ENCODE measurements at regions not wholly inside any gene's neighbourhood (a gene's known extent, or its start where the extent isn't known, plus 50 kb on each side); places are given as distances from the start of the nearest gene placed in this dataset.
A peak's percentile ranks its signal among the peaks of the same experiment; 100 is the strongest.

DNA sequence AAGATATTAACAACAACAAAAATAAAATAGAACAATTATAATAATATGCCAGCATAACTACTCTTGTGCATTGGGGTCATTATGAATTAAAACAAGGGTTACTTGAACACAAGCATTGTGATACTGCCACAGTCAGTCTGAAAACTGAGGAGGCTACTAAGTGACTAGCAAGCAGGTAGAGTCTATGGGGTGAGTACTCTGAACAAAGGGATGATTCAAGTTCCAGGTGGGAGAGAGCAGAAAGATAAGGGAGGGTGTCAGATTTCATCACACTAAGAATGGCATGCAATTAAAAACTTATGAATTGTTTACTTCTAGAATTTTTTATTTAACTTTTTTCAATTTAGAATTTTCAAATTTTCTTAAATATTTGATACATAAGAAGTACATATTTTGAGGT is 754.4 kb upstream of the GOLIM4 start (continued):
- TF ChIP-seq, protein P1, sequence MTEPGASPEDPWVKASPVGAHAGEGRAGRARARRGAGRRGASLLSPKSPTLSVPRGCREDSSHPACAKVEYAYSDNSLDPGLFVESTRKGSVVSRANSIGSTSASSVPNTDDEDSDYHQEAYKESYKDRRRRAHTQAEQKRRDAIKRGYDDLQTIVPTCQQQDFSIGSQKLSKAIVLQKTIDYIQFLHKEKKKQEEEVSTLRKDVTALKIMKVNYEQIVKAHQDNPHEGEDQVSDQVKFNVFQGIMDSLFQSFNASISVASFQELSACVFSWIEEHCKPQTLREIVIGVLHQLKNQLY (CRISPR knock-in tag; IDR thresholded peaks at IDR 0.05) = no peak
- TF ChIP-seq, protein P2, sequence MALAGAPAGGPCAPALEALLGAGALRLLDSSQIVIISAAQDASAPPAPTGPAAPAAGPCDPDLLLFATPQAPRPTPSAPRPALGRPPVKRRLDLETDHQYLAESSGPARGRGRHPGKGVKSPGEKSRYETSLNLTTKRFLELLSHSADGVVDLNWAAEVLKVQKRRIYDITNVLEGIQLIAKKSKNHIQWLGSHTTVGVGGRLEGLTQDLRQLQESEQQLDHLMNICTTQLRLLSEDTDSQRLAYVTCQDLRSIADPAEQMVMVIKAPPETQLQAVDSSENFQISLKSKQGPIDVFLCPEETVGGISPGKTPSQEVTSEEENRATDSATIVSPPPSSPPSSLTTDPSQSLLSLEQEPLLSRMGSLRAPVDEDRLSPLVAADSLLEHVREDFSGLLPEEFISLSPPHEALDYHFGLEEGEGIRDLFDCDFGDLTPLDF (CRISPR knock-in tag; IDR thresholded peaks at IDR 0.05) = no peak
- TF ChIP-seq ARID4B (CRISPR knock-in tag; IDR thresholded peaks at IDR 0.05; ENCODE audit: borderline replicate concordance) (no peak), NR1H2 (CRISPR knock-in tag; IDR thresholded peaks at IDR 0.05) (no peak), GABPB1 (CRISPR knock-in tag; IDR thresholded peaks at IDR 0.05) (no peak)
- TF ChIP-seq, protein P3, sequence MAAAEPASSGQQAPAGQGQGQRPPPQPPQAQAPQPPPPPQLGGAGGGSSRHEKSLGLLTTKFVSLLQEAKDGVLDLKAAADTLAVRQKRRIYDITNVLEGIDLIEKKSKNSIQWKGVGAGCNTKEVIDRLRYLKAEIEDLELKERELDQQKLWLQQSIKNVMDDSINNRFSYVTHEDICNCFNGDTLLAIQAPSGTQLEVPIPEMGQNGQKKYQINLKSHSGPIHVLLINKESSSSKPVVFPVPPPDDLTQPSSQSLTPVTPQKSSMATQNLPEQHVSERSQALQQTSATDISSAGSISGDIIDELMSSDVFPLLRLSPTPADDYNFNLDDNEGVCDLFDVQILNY (CRISPR knock-in tag; IDR thresholded peaks at IDR 0.05) = no peak

GRCh38 chr3:168847291-168847883 is 751.7 kb upstream of the GOLIM4 start:
- peaks cover 40% of the 10 kb centered on the region for H3K4me1 Mint-ChIP-seq
- peaks cover 13% of the 10 kb centered on the region for H3K27me3 Mint-ChIP-seq (ENCODE audit: low read depth)
- TF ChIP-seq ZNF219 (CRISPR knock-in tag; IDR thresholded peaks at IDR 0.05; ENCODE audit: borderline replicate concordance) (no peak), PRRX2 (CRISPR knock-in tag; IDR thresholded peaks at IDR 0.05) (no peak), KAT7 (CRISPR knock-in tag; IDR thresholded peaks at IDR 0.05; ENCODE audit: borderline replicate concordance) (no peak), ZBTB21 (CRISPR knock-in tag; IDR thresholded peaks at IDR 0.05; ENCODE audit: borderline replicate concordance) (no peak), NFE2L1 (CRISPR knock-in tag; IDR thresholded peaks at IDR 0.05) (no peak), CTCF (IDR thresholded peaks at IDR 0.05) (peak; percentile 42; the same call in 1 of the 2 replicates), GRHL2 (CRISPR knock-in tag; IDR thresholded peaks at IDR 0.05; ENCODE audit: insufficient replicate concordance, severe bottlenecking) (no peak)
- TF ChIP-seq, protein P1 (CRISPR knock-in tag; IDR thresholded peaks at IDR 0.05) = no peak
- no peak for DNase-seq (ENCODE audit: low spot score)
- no peak overlapping the region for H3K4me3 Mint-ChIP-seq
- H3K27ac Mint-ChIP-seq = no peak overlapping the region
- POLR2A ChIA-PET = interaction anchor here (0.6 to 1.8 kb wide), 3 partner anchors 222 to 638 kb away, joined by 3 to 4 read pairs (median 3); no protein-coding TSS in a partner anchor
- peaks cover 28% of the 10 kb centered on the region for H3K9me3 Mint-ChIP-seq
- peak; percentile 65 for ATAC-seq
- peaks cover 5% of the 10 kb centered on the region for H3K36me3 Mint-ChIP-seq
- CTCF ChIA-PET = interaction anchor here (0.6 to 3.5 kb wide), 38 partner anchors 9 to 752 kb away, joined by 3 to 108 read pairs (median 4); partner anchors contain the start of gene GOLIM4
